Uterus (tissue), 2 donors: ENCODE measurements at regions not wholly inside any gene's neighbourhood (a gene's known extent, or its start where the extent isn't known, plus 50 kb on each side); places are given as distances from the start of the nearest gene placed in this dataset.

Source experiments
- POLR2A ChIP-seq, 2 donors: fragments of 450-650 bp; IDR thresholded peaks; one replicate each; pipeline ENCODE4 v1.6.1; 2016; ENCODE audit warnings: antibody characterized with exemption in 2 of 2, mild to moderate bottlenecking in 1 of 2, moderate library complexity in 1 of 2
- TF ChIP-seq, protein P1 (sequence below), 4 experiments: fragments of 200-600 bp in 2 of 4; fragments of 450-650 bp in 2 of 4; sonication (generic) in 2 of 4; IDR thresholded peaks; one replicate each; pipeline ENCODE4 v1.5.1; 2016 to 2019; ENCODE audit warnings: antibody characterized with exemption in 4 of 4, mild to moderate bottlenecking in 2 of 4, moderate library complexity in 1 of 4

DNA sequence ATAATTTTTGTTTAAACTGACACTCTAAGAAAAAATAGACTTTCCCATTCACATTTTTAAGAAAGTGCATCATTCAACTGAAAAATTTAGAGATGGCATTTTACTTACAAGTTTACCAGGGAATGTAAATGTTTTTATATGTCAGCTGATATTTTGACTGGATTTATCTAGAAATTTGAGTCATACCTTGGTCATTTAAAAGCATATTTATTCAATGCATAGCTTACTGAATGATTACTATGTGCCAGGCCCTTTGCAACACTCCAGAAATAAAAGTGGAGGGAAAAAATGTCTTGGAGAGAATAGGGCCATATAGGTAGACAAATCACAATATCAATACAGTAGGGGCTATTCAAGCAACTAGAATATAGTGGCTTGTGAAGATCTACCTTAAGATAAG lies 98.4 kb upstream of the FAM3C start:
- TF ChIP-seq, protein P1, sequence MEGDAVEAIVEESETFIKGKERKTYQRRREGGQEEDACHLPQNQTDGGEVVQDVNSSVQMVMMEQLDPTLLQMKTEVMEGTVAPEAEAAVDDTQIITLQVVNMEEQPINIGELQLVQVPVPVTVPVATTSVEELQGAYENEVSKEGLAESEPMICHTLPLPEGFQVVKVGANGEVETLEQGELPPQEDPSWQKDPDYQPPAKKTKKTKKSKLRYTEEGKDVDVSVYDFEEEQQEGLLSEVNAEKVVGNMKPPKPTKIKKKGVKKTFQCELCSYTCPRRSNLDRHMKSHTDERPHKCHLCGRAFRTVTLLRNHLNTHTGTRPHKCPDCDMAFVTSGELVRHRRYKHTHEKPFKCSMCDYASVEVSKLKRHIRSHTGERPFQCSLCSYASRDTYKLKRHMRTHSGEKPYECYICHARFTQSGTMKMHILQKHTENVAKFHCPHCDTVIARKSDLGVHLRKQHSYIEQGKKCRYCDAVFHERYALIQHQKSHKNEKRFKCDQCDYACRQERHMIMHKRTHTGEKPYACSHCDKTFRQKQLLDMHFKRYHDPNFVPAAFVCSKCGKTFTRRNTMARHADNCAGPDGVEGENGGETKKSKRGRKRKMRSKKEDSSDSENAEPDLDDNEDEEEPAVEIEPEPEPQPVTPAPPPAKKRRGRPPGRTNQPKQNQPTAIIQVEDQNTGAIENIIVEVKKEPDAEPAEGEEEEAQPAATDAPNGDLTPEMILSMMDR (IDR thresholded peaks at IDR 0.05) = no peak
- no peak for TF ChIP-seq POLR2A (IDR thresholded peaks at IDR 0.05)
